Caco-2 (cell line): ENCODE measurements at regions not wholly inside any gene's neighbourhood (a gene's known extent, or its start where the extent isn't known, plus 50 kb on each side); places are given as distances from the start of the nearest gene placed in this dataset.

ENCODE experiments used
- BruUV-seq: library from RNA; stranded (reverse); fragments of 400-500 nt; replicated peaks from 2 replicates; lab custom pipeline; 2021; lab: Mats Ljungman, UMichigan
- CTCF ChIA-PET: fragments of 300-600 bp; sonication (Branson Sonifier 250); formaldehyde crosslinking; loops from one replicate; lab custom pipeline; 2022; ENCODE audit warnings: antibody characterized with exemption; lab: Charles Lee
- POLR2A ChIA-PET: fragments of 300-600 bp; sonication (Branson Sonifier 250); formaldehyde crosslinking; loops from one replicate; lab custom pipeline; 2022; ENCODE audit warnings: antibody characterized with exemption; lab: Charles Lee
- DNase-seq, 2 experiments: peaks; one replicate each; pipeline versions ENCODE4 v3.0.0 to v3.0.0-alpha.2; 2020 to 2022
- H3K27me3 ChIP-seq: replicated peaks from 2 replicates; pipeline ENCODE4 v1.6.0; 2011; ENCODE audit warnings: low read length; ENCODE audit not compliant: control insufficient read depth, insufficient read depth
- H3K36me3 ChIP-seq: 2 replicates; pipeline ENCODE4 v1.5.1; 2011; ENCODE audit warnings: low read length; ENCODE audit not compliant: control insufficient read depth, insufficient read depth
- H3K4me1 ChIP-seq: fragments of 250-450 bp; sonication (Bioruptor Pico); 2 replicates; pipeline ENCODE4 v1.5.1; 2020; ENCODE audit warnings: mild to moderate bottlenecking
- H3K4me3 ChIP-seq: 2 replicates; pipeline ENCODE4 v1.5.1; 2011; ENCODE audit warnings: low read depth, mild to moderate bottlenecking, control low read depth, low read length
- H3K9me3 ChIP-seq: fragments of 250-450 bp; sonication (Bioruptor Pico); 2 replicates; pipeline ENCODE4 v1.5.1; 2020; ENCODE audit warnings: mild to moderate bottlenecking, moderate library complexity
- H3K27ac Mint-ChIP-seq: one replicate; pipeline ENCODE4 v1.8.0; 2022; ENCODE audit warnings: mixed read lengths; ENCODE audit not compliant: unreplicated experiment
- H3K27me3 Mint-ChIP-seq: one replicate; pipeline ENCODE4 v1.8.0; 2022; ENCODE audit warnings: mixed read lengths; ENCODE audit not compliant: insufficient read depth, unreplicated experiment
- H3K36me3 Mint-ChIP-seq: one replicate; pipeline ENCODE4 v1.8.0; 2022; ENCODE audit warnings: mild to moderate bottlenecking, mixed read lengths; ENCODE audit not compliant: insufficient read depth, unreplicated experiment
- H3K4me1 Mint-ChIP-seq: one replicate; pipeline ENCODE4 v1.8.0; 2022; ENCODE audit warnings: low read depth, mixed read lengths; ENCODE audit not compliant: unreplicated experiment
- H3K4me3 Mint-ChIP-seq: one replicate; pipeline ENCODE4 v1.8.0; 2022; ENCODE audit warnings: mild to moderate bottlenecking, moderate library complexity, mixed read lengths; ENCODE audit not compliant: unreplicated experiment
- H3K9me3 Mint-ChIP-seq: one replicate; pipeline ENCODE4 v1.8.0; 2022; ENCODE audit warnings: mixed read lengths; ENCODE audit not compliant: unreplicated experiment
- CTCF ChIP-seq, 2 experiments: fragments of 200-600 bp in 1 of 2; IDR thresholded peaks; 1 replicate in 1 of 2; 2 replicates in 1 of 2; pipeline versions ENCODE4 v1.5.1 to v1.8.0; 2011 to 2022; ENCODE audit warnings: antibody characterized with exemption in 1 of 2, control low read depth in 1 of 2, inconsistent platforms in 1 of 2, low read depth in 1 of 2, low read length in 1 of 2, mild to moderate bottlenecking in 1 of 2, moderate library complexity in 1 of 2; ENCODE audit not compliant: insufficient read depth in 1 of 2, severe bottlenecking in 1 of 2, unreplicated experiment in 1 of 2
- intact Hi-C: fragments of 100-400 bp; cut with micrococcal nuclease; formaldehyde crosslinking; loops from one replicate; pipeline ENCODE4 v1.10.0; 2022; ENCODE audit not compliant: unreplicated experiment

- H3K36me3 Mint-ChIP-seq, result no peaks in the 10 kb centered on the region
- no peaks in the 10 kb centered on the region for H3K4me1 ChIP-seq
- no peaks in the 10 kb centered on the region for H3K27me3 ChIP-seq
- H3K4me3 Mint-ChIP-seq, result no peak overlapping the region
- no peak overlapping the region for H3K4me3 ChIP-seq
- no peaks in the 10 kb centered on the region for H3K9me3 Mint-ChIP-seq
- no peaks in the 10 kb centered on the region for H3K9me3 ChIP-seq
- intact Hi-C loops, result no loop called here
- H3K36me3 ChIP-seq, result no peaks in the 10 kb centered on the region
- DNase-seq, result no peak
- TF ChIP-seq CTCF (IDR thresholded peaks at IDR 0.05; ENCODE audit: insufficient read depth in 1 of 2, low read depth in 1 of 2, low read length in 1 of 2, severe bottlenecking in 1 of 2, unreplicated experiment in 1 of 2), result no peak
- BruUV-seq, result no TSS peak
- no peak overlapping the region for H3K27ac Mint-ChIP-seq
- ChIA-PET POLR2A (no interaction called here), CTCF (no interaction called here)
- H3K4me1 Mint-ChIP-seq, result no peaks in the 10 kb centered on the region
- peaks cover 5% of the 10 kb centered on the region for H3K27me3 Mint-ChIP-seq
These were observed 58.4 kb upstream of the FBXL7 start for GRCh38 chr5:15441433-15442192.

GRCh38 chr5:15440434-15440833 lies 59.5 kb upstream of the FBXL7 start:
- intact Hi-C loops, result no loop called here
- no peaks in the 10 kb centered on the region for H3K36me3 ChIP-seq
- no TSS peak for BruUV-seq
- Mint-ChIP-seq H3K4me3 (no peak overlapping the region), H3K27me3 (peaks cover 5% of the 10 kb centered on the region), H3K4me1 (no peaks in the 10 kb centered on the region), H3K36me3 (no peaks in the 10 kb centered on the region), H3K27ac (no peak overlapping the region), H3K9me3 (no peaks in the 10 kb centered on the region)
- TF ChIP-seq CTCF (IDR thresholded peaks at IDR 0.05; ENCODE audit: insufficient read depth in 1 of 2, low read depth in 1 of 2, low read length in 1 of 2, severe bottlenecking in 1 of 2, unreplicated experiment in 1 of 2), result no peak
- H3K27me3 ChIP-seq, result no peaks in the 10 kb centered on the region
- no peaks in the 10 kb centered on the region for H3K9me3 ChIP-seq
- H3K4me1 ChIP-seq, result no peaks in the 10 kb centered on the region
- no peak overlapping the region for H3K4me3 ChIP-seq
- no peak for DNase-seq
- CTCF ChIA-PET, result no interaction called here
- POLR2A ChIA-PET, result no interaction called here

DNA sequence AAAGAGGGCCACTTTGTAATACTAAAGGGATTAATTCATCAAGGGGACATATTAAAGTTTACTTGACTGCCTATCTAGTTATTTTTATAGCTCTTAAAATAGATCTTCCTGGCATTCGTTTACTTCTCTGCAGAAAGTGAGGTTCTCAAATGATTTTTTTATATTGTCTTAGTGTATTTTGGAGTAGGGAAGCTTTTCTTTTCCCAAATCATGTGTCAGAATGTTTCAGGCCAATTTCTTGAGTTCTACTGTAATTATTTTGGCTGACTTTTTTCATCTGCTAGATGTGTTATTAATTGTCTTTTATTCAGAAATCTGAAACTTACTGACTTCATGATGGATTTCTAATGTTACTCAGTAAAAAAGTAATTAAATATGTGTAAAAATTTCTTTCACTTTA lies 60.2 kb upstream of the FBXL7 start:
- TF ChIP-seq CTCF (IDR thresholded peaks at IDR 0.05; ENCODE audit: insufficient read depth in 1 of 2, low read depth in 1 of 2, low read length in 1 of 2, severe bottlenecking in 1 of 2, unreplicated experiment in 1 of 2), result no peak
- no peaks in the 10 kb centered on the region for H3K36me3 ChIP-seq
- no TSS peak for BruUV-seq
- no peaks in the 10 kb centered on the region for H3K9me3 ChIP-seq
- no peaks in the 10 kb centered on the region for H3K4me1 ChIP-seq
- no peak overlapping the region for H3K27ac Mint-ChIP-seq
- CTCF ChIA-PET, result no interaction called here
- no peaks in the 10 kb centered on the region for H3K27me3 ChIP-seq
- no peaks in the 10 kb centered on the region for H3K9me3 Mint-ChIP-seq
- H3K4me3 ChIP-seq, result no peak overlapping the region
- DNase-seq, result no peak
- H3K4me1 Mint-ChIP-seq, result no peaks in the 10 kb centered on the region
- H3K36me3 Mint-ChIP-seq, result no peaks in the 10 kb centered on the region
- POLR2A ChIA-PET, result no interaction called here
- peaks cover 5% of the 10 kb centered on the region for H3K27me3 Mint-ChIP-seq
- no peak overlapping the region for H3K4me3 Mint-ChIP-seq
- intact Hi-C loops, result no loop called here
